Loucy (cell line): ENCODE measurements at regions not wholly inside any gene's neighbourhood (a gene's known extent, or its start where the extent isn't known, plus 50 kb on each side); places are given as distances from the start of the nearest gene placed in this dataset.

Experiments
- EZH2phosphoT487 ChIP-seq: fragments of 200-600 bp; IDR thresholded peaks from 2 replicates; pipeline ENCODE4 v1.6.1; 2018; ENCODE audit warnings: antibody characterized with exemption, mild to moderate bottlenecking, moderate library complexity, borderline replicate concordance
- TF ChIP-seq, protein P1 (sequence below): fragments of 200-600 bp; sonication (generic); conservative IDR thresholded peaks from 2 replicates; pipeline ENCODE4 v1.5.1; 2014; ENCODE audit warnings: mild to moderate bottlenecking, antibody characterized with exemption, low read length

DNA sequence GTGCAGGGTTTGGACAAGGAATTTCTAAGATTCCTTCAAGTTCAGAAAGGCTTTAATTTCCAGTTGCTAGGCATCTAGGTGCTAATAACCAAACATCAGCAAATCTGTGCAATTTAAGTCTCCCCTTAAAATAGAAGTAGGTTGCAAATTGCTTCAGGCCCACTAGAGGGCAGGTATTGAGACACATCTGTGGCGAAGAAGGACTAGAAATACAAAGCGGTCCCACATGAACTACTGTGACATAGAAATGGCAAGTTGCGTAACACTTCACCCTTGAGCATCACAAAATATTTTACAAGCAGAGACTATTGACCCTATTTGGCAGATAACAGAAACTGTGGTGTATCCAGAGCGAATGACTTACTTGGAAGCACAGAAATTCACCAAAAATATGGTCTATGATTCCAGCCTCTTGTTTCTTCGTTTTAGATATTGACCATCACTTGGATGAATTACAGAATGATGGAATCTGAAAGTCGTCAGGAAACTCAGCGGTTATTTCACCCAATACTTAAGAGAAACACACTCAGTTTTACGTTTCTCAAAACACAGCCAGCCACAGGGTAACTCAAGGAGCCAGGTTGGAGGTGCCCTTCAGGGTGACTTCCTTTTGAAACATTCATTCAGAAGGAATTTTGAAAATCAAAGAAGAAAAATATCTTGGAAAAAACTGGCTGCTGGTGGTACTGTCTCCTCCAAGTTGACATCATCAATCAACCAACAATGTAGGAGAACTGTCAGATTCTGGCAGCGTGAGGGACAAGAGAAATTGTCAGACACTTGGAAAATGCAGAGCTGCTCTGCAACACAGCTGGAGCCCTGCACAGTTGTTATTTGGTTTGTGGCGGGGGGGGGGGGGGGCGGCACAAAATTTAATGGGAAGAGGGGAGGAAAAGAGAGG, 256.3 kb upstream of the MINDY3 start:
- TF ChIP-seq, protein P1, sequence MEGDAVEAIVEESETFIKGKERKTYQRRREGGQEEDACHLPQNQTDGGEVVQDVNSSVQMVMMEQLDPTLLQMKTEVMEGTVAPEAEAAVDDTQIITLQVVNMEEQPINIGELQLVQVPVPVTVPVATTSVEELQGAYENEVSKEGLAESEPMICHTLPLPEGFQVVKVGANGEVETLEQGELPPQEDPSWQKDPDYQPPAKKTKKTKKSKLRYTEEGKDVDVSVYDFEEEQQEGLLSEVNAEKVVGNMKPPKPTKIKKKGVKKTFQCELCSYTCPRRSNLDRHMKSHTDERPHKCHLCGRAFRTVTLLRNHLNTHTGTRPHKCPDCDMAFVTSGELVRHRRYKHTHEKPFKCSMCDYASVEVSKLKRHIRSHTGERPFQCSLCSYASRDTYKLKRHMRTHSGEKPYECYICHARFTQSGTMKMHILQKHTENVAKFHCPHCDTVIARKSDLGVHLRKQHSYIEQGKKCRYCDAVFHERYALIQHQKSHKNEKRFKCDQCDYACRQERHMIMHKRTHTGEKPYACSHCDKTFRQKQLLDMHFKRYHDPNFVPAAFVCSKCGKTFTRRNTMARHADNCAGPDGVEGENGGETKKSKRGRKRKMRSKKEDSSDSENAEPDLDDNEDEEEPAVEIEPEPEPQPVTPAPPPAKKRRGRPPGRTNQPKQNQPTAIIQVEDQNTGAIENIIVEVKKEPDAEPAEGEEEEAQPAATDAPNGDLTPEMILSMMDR = peak; percentile 79
- no peak for TF ChIP-seq EZH2phosphoT487
